ENCODE measurements at regions not wholly inside any gene's neighbourhood (a gene's known extent, or its start where the extent isn't known, plus 50 kb on each side); places are given as distances from the start of the nearest gene placed in this dataset.

GRCh38 chr20:30598460-30599230 lies 658.8 kb upstream of the DEFB115 start:
- H2AFZ ChIP-seq (ENCODE audit: low read length) = no peak overlapping the region
- TF ChIP-seq CTCF (conservative IDR thresholded peaks at IDR 0.05 in 1 of 2, IDR thresholded peaks at IDR 0.05 in 1 of 2; ENCODE audit: low read depth in 1 of 2, low read length in 2 of 2) (no peak), EZH2 (IDR thresholded peaks at IDR 0.05; ENCODE audit: low read length, missing control alignments) (no peak)

GRCh38 chr20:30599990-30600389 lies 657.5 kb upstream of the DEFB115 start:
- TF ChIP-seq CTCF (conservative IDR thresholded peaks at IDR 0.05 in 1 of 2, IDR thresholded peaks at IDR 0.05 in 1 of 2; ENCODE audit: low read depth in 1 of 2, low read length in 2 of 2) = no peak
- TF ChIP-seq EZH2 (IDR thresholded peaks at IDR 0.05; ENCODE audit: low read length, missing control alignments) = no peak
- H4K20me1 ChIP-seq (ENCODE audit: control insufficient read depth, extremely low read depth, insufficient read depth, low read length) = no peaks in the 10 kb centered on the region
- H3K9me3 ChIP-seq (ENCODE audit: control insufficient read depth, insufficient read depth, low read depth, low read length) = no peaks in the 10 kb centered on the region
- no peak overlapping the region for H3K9ac ChIP-seq (ENCODE audit: insufficient read depth, low read length)
- H3K27me3 ChIP-seq (ENCODE audit: control insufficient read depth, insufficient read depth, low read length) = no peaks in the 10 kb centered on the region
- H3K79me2 ChIP-seq (ENCODE audit: control insufficient read depth, insufficient read depth, low read length) = no peaks in the 10 kb centered on the region
- H2AFZ ChIP-seq (ENCODE audit: low read length) = no peak overlapping the region
- H3K36me3 ChIP-seq (ENCODE audit: control insufficient read depth, insufficient read depth, low read length) = no peaks in the 10 kb centered on the region
- no peak overlapping the region for H3K4me2 ChIP-seq (ENCODE audit: extremely low read depth, insufficient read depth, low read length)
- DNase-seq (ENCODE audit: low read depth in 2 of 2) = no peak
- H3K27ac ChIP-seq (ENCODE audit: insufficient read depth, low read length) = no peak overlapping the region
- H3K4me1 ChIP-seq (ENCODE audit: control insufficient read depth, extremely low read depth, insufficient read depth, low read length) = no peaks in the 10 kb centered on the region
- no peak overlapping the region for H3K4me3 ChIP-seq (replicated peaks in 1 of 4; ENCODE audit: control extremely low read depth in 1 of 4, insufficient read depth in 1 of 4, low read depth in 3 of 4, low read length in 4 of 4)

More at GRCh38 chr20:30598460-30599230, 658.8 kb upstream of the DEFB115 start:
- H3K9ac ChIP-seq (ENCODE audit: insufficient read depth, low read length) = no peak overlapping the region
- no peaks in the 10 kb centered on the region for H3K4me1 ChIP-seq (ENCODE audit: control insufficient read depth, extremely low read depth, insufficient read depth, low read length)
- no peaks in the 10 kb centered on the region for H3K27me3 ChIP-seq (ENCODE audit: control insufficient read depth, insufficient read depth, low read length)
- no peaks in the 10 kb centered on the region for H3K9me3 ChIP-seq (ENCODE audit: control insufficient read depth, insufficient read depth, low read depth, low read length)
- H4K20me1 ChIP-seq (ENCODE audit: control insufficient read depth, extremely low read depth, insufficient read depth, low read length) = no peaks in the 10 kb centered on the region
- no peak overlapping the region for H3K27ac ChIP-seq (ENCODE audit: insufficient read depth, low read length)
- no peak overlapping the region for H3K4me2 ChIP-seq (ENCODE audit: extremely low read depth, insufficient read depth, low read length)
- DNase-seq (ENCODE audit: low read depth in 2 of 2) = no peak
- H3K4me3 ChIP-seq (replicated peaks in 1 of 4; ENCODE audit: control extremely low read depth in 1 of 4, insufficient read depth in 1 of 4, low read depth in 3 of 4, low read length in 4 of 4) = no peak overlapping the region
- no peaks in the 10 kb centered on the region for H3K36me3 ChIP-seq (ENCODE audit: control insufficient read depth, insufficient read depth, low read length)
- H3K79me2 ChIP-seq (ENCODE audit: control insufficient read depth, insufficient read depth, low read length) = no peaks in the 10 kb centered on the region

- no peaks in the 10 kb centered on the region for H4K20me1 ChIP-seq (ENCODE audit: control insufficient read depth, extremely low read depth, insufficient read depth, low read length)
- no peaks in the 10 kb centered on the region for H3K36me3 ChIP-seq (ENCODE audit: control insufficient read depth, insufficient read depth, low read length)
- H3K4me1 ChIP-seq (ENCODE audit: control insufficient read depth, extremely low read depth, insufficient read depth, low read length) = no peaks in the 10 kb centered on the region
- no peak for DNase-seq (ENCODE audit: low read depth in 2 of 2)
- no peak overlapping the region for H2AFZ ChIP-seq (ENCODE audit: low read length)
- H3K79me2 ChIP-seq (ENCODE audit: control insufficient read depth, insufficient read depth, low read length) = no peaks in the 10 kb centered on the region
- TF ChIP-seq EZH2 (IDR thresholded peaks at IDR 0.05; ENCODE audit: low read length, missing control alignments) = no peak
- no peak for TF ChIP-seq CTCF (conservative IDR thresholded peaks at IDR 0.05 in 1 of 2, IDR thresholded peaks at IDR 0.05 in 1 of 2; ENCODE audit: low read depth in 1 of 2, low read length in 2 of 2)
- H3K9me3 ChIP-seq (ENCODE audit: control insufficient read depth, insufficient read depth, low read depth, low read length) = no peaks in the 10 kb centered on the region
- no peak overlapping the region for H3K27ac ChIP-seq (ENCODE audit: insufficient read depth, low read length)
- no peaks in the 10 kb centered on the region for H3K27me3 ChIP-seq (ENCODE audit: control insufficient read depth, insufficient read depth, low read length)
- no peak overlapping the region for H3K9ac ChIP-seq (ENCODE audit: insufficient read depth, low read length)
- no peak overlapping the region for H3K4me2 ChIP-seq (ENCODE audit: extremely low read depth, insufficient read depth, low read length)
- H3K4me3 ChIP-seq (replicated peaks in 1 of 4; ENCODE audit: control extremely low read depth in 1 of 4, insufficient read depth in 1 of 4, low read depth in 3 of 4, low read length in 4 of 4) = no peak overlapping the region
Observed at GRCh38 chr20:30601974-30602373, 655.5 kb upstream of the DEFB115 start.

All from fibroblast of lung (primary cell).